ELF-1 (cell line): ENCODE measurements at regions not wholly inside any gene's neighbourhood (a gene's known extent, or its start where the extent isn't known, plus 50 kb on each side); places are given as distances from the start of the nearest gene placed in this dataset.

Experiments
- DNase-seq: peaks from one replicate; pipeline ENCODE4 v3.0.0-alpha.2; 2016; ENCODE audit warnings: low read depth, low spot score

DNA sequence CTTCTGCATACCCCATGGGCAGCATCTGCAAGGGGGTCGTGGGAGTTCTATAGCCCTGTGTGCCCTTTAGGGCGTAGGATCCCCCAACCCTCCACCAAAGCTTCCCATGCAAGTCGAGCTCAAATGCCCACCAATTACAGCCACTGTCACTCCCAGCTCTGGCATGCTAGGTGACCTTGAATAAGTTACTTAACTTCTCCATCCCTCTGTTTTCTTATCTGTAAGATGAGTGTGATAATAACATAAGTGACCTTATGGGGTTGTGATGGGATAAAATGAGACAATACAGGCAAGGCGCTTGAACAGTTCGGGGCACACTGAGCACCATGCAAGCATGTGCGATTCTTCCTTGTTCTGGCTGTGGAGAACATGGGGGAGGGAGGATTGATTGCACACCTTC is 74.8 kb upstream of the POMGNT2 start:
- DNase-seq, result no peak

DNA sequence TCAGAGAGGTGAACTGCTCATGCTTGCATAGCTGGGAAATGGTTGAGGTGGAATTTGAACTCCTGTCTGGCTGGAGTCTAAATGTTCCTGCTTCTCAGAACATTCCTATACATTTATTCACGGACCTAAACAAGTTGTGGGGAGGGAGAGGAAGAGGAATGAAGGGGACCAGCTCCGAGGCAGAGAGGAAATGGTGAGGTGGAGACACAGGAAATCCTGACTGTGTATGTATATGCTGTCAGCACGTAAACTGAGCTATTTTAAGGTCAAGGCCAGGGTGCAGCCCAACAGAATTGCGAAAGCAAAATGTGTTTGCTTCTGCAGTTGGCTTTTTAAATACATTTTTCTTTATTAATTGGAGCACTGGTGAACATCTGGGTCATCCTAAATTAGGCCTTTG is 74.1 kb upstream of the POMGNT2 start:
- no peak for DNase-seq

DNA sequence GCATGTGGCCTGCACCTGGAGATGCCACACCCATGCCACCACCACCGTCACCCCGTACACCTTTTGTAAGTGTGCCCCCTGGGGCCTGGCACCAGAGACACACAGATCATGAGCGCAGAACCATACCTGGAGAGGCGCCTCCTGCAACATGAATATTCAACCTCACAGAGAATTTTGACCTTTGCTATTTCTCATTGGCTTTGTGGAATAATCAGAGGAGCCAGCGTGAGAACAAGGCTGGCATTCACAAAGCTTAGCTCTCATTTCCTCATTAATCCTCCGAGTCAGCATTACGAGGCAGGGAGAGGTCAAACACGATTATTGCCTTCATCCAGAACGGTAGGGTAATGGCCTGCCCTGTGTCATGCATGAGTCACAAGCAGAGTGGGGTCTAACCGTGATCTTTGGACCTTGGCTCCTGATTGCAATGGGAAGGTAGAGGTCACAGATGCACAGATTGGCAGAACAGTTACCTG is 73.0 kb upstream of the POMGNT2 start:
- no peak for DNase-seq

DNA sequence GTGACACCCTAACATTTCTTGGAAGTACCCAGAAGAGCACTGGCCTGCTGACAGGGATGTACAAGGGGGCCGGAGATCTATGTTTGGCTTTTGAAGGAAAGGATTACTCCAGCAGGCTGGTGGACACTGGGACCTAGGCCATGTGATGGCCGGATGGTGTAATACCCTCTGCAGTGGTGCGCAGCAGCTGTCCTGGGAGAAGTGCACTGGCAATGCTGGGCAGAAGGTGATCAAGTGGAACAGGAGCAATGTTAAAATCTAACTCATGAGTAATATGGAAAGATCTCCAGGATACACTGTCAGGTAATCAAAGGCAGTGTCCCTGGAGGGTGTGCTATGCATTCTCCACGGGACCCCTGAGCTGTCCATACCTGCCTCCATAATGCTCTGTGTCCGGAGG is 71.2 kb upstream of the POMGNT2 start:
- no peak for DNase-seq

DNA sequence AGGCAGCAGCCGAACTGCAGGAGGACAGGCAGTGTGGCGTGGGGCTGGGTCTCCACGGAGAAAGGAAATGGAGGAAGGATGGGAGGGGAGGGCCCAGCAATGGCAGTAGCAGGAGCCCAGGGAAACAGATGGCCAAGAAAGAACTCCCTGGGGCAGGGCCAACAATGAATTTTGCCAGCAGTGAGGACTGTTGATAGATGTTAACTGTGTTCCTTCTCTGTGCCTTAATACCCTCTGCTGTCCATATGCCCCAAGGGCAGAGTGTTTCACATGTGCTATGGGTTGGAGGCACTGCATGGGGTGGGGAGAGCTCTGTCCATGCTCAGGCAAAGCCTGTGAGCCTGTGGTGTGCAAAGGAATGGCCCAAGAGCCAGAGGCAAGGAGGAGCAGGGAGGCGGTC is 70.8 kb upstream of the POMGNT2 start:
- DNase-seq, result peak; percentile 18

DNA sequence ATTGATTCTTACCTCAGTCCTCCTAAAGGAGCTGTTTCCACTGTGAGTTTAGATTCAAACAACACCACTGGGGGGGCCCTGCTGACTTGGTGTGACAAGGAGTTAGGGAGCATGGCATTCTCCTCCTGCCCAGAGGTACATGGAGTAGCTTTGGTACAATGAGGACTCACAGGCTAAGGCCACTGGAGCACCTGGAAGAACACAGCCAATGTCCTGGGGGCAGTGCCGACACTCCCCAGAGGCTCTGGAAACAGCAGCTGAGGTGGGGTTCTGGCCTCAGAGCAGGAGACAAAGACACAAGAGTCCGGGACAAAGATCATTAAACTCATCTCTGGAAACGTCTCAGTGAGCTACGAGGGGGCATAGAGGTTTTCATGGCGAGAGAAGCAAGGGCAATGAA is 69.7 kb upstream of the POMGNT2 start:
- no peak for DNase-seq

DNA sequence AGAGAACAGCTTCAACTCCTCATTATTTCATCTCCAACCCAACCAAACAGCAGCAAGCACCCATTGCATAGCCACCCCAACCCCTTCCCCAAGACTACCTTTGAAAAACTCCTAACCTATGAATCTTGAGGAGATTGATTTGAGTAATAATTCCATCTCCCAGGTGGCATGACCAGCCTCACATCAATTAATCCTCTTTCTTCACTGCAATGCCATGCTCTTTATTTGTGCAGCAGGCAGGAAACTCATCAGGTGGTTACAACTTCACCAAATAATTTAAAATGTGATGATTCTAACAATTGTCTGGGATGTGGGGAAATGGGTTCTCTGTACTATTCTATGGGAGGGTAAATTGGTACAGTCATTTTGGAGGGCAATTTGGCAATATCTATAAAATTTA is 68.1 kb upstream of the POMGNT2 start:
- no peak for DNase-seq

DNA sequence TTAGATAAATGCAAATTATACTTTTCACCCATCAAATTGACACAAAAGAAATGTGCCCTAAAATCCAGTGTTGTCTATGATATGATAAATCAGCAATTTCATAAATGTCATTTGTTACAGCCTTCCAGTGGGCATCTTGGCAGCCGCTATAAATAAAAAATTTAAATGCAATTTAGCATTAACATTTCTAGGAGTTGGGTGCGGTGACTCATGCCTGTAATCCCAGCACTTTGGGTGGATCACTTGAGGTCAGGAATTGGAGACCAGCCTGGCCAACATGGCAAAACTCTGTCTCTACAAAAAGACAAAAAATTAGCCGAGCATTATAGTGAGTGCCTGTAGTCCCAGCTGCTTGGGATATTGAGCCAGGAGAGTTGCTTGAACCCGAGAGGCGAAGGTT is 65.9 kb upstream of the POMGNT2 start:
- DNase-seq, result no peak

DNA sequence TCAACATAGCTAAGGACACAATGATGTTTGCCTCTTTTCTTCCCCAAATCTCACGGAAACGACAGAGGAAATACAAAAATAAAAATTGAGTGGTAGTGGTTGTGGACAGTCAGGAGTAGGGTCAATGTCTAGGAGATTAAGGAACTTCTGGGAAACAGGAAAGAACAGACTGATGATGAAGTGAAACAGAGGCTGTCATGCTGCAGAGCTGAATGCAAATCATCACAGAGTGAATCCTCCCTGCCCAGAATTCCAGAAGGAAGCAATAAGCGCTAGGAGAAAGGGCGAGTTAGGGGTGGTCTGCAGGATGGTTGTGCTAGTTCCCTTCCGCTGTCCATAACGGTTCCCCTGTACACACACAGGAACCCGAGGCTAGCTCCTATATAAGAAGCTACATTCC is 64.7 kb upstream of the POMGNT2 start:
- DNase-seq, result no peak

DNA sequence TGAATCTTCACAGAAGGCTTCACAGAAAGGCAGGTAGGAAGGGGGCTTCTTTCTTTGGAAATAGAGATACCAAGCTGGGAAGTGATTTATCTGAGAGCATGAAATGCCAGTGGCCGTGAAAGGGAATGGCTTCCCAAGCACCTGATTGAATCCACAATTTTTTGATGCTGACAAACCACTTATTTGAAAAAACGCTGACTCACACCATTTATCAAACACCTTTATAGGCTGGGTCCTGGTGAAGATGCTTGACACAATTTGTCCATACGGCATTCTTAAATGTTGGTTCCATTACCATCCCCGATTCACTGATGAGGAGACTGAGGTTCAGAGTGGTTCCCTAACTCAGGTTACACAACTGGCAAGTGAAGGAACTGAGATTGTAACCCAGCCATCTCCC is 64.1 kb upstream of the POMGNT2 start:
- no peak for DNase-seq

DNA sequence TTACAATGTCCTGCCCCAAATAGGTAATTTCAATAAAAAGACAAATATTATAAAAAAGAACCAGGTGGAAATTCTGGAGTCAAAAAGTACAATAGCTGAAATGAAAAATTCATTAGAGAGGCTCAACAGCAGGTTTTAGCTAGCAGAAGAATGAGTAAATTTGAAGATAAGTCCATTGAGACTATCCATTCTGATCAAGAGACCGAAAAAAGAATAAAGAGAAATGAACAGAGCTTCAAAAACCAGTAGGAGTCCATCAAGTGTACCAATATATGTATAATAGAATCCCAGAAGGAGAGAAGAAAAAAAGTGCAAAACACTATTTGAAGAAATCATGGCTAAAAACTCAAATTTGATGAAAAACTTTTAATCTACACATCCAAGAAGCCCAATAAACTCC is 60.5 kb upstream of the POMGNT2 start:
- DNase-seq, result no peak

DNA sequence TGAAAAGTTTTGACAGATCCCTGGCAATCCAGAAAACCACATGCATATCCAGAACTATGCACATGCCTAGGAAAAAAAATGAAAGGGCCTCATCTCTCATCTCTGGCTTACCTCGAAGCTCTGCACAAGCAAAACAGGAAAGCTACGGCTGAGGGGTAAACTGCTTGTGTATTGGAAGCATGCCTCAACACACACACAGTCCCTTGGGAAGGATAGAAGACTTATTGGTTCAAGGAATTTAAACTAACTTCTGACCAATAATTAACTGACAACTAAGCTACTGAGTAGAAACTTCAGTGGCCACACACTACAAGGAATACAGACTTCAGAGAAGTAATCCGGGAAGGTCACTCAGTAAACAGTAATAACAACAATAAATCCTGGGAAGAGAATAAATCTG is 59.9 kb upstream of the POMGNT2 start:
- no peak for DNase-seq

DNA sequence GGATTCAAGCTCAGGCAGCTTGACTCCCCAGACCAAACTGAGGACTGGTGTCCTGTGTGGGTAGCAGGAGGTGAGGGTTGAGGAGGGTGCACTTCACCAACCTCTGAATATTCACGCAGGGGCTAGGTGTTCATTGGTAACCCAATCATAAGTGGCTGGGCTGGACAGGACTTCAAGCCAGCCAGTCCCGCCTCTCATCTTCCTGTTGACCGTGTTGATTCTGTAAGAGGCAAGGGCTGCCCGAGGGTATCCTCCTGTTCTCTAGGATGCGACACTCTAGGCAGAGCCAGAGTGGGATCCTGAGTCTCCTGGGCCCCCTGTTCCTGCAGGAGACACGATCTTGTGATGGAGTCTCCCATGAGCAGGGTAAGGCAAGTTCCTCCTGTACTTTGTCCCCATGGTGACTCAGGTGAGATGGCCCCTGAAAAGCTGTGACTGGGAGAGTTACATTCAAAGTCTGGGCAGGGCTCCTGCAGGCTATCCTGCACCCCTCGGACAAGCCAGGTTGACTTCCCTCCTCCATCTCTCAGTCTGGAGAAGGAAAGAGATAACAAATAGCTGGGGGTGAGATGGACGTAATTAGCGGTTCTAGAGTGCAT is 58.1 kb upstream of the POMGNT2 start:
- no peak for DNase-seq

DNA sequence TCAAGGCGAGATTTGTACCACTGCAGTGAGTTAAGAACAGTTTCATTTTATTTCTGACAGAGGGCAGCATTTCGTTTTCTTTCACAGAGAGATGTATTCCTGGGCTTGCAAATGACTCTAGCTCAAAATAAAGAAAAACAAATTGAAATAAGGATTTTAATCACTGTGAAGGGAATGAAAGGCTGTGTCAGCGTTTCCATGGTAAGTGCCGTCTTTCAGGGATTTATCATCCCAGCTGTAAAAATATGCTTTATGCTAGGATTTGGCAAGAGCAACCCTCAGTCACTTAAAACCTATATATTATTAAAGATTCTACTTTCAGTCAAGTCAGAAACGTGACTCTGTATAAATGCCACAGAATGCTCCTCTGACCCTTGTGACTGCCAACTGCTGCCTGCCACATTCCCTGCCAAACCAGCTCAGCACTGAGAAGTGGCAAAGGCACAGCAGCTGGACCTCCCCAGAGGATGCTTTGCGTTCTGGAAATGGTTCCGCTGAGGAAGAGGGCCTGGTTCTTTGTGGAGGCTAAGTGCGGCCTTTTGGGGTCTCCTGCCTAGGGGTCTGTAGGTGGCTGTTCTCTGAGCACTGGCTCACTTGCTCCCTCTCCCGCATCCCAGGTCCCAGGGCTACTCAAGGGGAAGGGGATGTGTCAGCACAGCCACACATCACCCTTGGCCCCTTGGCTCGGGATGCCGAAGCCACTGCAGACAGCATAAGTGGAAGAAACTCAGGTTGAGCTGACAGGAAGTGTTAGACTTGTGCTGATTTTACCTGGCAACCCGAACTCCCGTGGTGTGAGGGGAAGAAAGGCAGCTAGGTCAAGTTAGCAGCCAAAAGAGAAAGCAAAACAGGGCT is 56.6 kb upstream of the POMGNT2 start:
- no peak for DNase-seq

DNA sequence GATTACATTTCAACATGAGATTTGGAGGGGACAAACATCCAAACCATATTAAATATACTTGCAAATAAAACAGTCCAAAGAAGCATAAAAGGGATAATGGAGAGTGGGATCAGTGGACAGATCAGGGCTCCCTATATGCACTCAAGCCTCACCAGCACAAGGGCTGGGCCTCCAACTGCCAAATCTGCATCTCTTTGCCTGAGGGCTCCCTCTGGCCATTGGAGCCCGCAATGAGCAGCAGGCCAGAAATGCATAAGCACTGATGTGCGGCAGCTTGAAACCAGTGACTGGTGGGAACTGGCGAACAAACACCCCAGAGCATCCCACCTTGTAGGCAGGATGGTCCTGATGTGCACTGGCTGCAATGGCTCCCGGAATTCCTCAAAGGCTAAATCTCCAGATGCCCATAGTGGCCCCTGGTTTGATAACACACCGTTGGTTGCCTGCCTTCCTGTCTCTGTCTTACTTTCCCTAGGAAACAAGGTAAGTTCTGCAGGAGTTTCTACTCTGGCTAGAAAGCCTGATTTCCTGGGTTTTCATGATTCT is 55.9 kb upstream of the POMGNT2 start:
- peak; percentile 62 for DNase-seq

DNA sequence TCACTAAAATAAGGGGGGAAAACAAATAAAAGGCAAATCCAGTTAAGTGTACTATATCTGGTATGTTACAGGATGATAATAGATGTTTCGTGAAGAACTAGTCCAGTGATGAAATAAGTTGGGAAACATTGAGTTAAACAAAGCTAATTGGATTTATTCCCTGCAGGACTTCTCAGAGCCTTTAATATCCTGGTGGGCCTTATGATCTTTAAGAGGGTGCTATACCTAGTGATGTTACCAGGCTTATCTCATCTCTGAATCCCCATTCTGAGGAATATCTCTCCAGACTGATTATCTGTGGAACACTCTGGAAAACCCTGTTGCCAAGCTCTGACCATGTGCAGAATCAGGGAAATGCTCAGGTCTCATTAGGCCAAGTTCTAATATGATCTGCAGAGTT is 54.8 kb upstream of the POMGNT2 start:
- no peak for DNase-seq

DNA sequence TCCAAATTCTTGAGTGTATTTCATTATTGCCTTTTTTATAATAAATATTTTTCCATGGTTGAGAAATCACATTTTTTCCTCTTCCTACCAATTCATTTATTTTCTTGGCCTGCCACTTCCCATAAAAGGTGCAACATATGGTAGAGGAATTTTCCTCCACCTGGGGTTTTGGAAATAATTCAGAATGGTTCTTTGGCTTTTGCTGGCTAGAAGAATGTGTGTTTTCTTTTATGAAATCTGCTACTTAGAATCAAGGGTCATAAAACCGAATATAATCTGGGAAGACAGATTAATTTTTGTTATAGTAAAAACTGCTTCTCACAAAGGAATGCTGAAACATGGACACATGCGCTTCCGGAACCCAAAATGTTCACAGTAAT is 54.0 kb upstream of the POMGNT2 start:
- DNase-seq, result no peak

DNA sequence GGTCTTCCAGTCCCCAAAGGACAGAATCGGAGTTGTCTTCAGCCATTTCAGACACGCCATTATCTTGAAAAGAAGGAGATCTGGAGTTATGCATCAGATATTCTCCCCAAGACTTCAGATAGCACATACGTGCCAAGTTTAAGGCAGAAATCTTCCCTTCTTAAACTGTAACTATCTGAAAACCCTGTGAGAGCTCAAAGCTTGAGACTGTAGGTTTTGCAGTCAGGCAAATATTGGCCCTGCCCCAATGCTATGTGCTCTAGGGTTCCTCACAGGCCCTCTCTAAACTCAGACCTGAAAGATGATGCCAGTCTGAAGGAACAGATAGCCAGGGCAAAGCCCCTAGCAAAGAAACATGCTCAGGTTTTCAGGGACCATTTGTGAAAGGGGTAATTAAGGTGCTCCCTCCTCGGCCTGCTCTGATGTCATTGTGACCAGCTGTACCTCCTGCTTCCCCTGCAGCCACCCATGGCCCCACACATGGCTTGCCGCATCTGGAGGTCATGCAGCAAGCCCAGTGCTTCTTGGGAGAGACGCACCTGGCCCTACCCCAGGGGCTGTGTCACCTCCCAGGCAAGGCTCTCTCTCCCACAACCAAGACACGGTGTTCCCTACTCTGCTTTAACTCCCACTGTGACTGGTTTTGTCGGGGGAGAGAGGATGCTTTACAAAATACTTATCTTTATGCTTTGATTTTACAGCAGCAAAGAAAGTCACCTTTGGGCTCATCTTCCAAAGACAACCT is 53.4 kb upstream of the POMGNT2 start:
- no peak for DNase-seq

DNA sequence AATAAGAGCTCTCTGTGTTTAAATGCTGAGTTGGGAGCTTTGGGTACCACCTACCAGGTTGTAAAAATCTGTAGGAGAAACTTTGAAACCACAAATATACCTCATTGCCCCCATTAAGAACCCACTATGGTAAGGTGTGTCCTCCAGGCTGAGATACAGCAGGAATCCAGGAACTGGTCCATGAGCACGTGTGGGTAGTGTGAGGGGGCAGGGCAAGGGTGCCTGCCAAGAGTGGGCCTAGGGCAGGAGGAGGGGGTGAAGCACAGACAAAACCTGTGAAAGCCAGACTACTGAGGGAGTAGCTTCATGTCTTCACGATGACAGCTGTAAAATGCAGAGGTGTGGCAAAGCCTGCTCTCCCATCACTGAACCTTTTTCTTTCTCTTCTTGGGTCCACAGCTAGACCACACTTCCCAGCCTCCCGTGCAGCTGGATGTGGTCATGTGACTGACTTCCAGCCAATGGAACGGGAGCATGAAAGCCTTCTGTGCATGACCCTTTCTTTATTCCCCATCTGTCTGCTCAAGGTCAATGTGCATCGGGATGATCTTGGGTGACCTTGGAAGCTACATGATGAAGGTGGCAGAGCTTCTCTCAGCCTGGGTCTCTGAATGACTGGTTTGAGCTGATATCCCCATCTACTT is 51.1 kb upstream of the POMGNT2 start:
- no peak for DNase-seq

DNA sequence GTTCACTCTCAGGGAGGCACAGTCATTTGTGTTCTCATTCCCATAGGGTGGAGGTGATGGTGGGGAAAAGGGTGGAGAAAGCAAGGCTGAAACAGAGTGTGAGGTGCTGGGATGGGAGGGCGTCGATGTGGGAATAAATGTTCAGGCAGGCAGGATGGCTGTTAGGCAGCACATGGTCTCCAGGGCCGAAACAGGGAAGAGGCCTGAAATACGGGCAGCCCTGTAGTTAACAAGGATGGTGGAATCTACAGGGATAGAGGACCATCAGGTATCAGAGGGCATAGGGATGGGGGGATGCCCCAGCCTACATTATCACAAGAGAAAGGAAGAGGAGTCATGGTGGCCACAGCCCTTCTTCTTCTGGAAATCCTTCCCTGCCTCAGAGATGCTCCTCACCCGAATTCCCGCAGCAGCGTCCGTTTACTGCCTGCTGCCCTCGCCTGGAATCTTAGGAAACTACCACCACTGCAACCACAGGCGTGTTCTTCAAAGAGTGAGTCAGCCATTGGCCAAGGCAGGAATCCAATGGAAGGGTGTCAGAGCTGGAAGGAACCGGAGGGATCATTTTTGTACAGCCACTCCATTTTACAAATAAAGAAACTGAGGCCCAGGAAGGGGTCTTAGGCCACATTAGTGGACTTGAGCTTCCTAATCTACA is 49.7 kb upstream of the POMGNT2 start:
- DNase-seq, result peak; percentile 78
